H9 (cell line): ENCODE measurements at regions not wholly inside any gene's neighbourhood (a gene's known extent, or its start where the extent isn't known, plus 50 kb on each side); places are given as distances from the start of the nearest gene placed in this dataset.

Experiments
- DNase-seq: peaks from one replicate; pipeline ENCODE4 v3.0.0-alpha.2; 2017
- H2AFZ ChIP-seq: one replicate; pipeline ENCODE4 v1.6.1; 2013; ENCODE audit warnings: mild to moderate bottlenecking, low read length, control low read depth, moderate library complexity
- H2AK5ac ChIP-seq: 2 replicates; pipeline ENCODE4 v1.6.1; 2013; ENCODE audit warnings: low read length, control low read depth, mixed read lengths; ENCODE audit not compliant: insufficient read length
- H2BK120ac ChIP-seq: one replicate; pipeline ENCODE4 v1.6.1; 2013; ENCODE audit warnings: low read depth, mild to moderate bottlenecking, low read length, control low read depth, inconsistent platforms; ENCODE audit not compliant: poor library complexity, severe bottlenecking
- H2BK12ac ChIP-seq: 2 replicates; pipeline ENCODE4 v1.6.1; 2013; ENCODE audit warnings: low read length, control low read depth, mixed read lengths, low read depth; ENCODE audit not compliant: insufficient read length
- H2BK15ac ChIP-seq: 2 replicates; pipeline ENCODE4 v1.6.1; 2013; ENCODE audit warnings: low read depth, low read length, control low read depth
- H2BK20ac ChIP-seq: one replicate; pipeline ENCODE4 v1.6.1; 2013; ENCODE audit warnings: low read depth, mild to moderate bottlenecking, low read length, control low read depth, inconsistent platforms; ENCODE audit not compliant: poor library complexity, severe bottlenecking
- H2BK5ac ChIP-seq: 2 replicates; pipeline ENCODE4 v1.6.1; 2013; ENCODE audit warnings: low read length, control low read depth, mixed read lengths; ENCODE audit not compliant: insufficient read length
- H3K14ac ChIP-seq: 2 replicates; pipeline ENCODE4 v1.6.1; 2013; ENCODE audit warnings: low read length, control low read depth; ENCODE audit not compliant: insufficient read depth
- H3K18ac ChIP-seq: 2 replicates; pipeline ENCODE4 v1.6.1; 2013; ENCODE audit warnings: low read depth, mild to moderate bottlenecking, mixed read lengths, low read length, control low read depth; ENCODE audit not compliant: insufficient read length
- H3K23ac ChIP-seq: 2 replicates; pipeline ENCODE4 v1.6.1; 2013; ENCODE audit warnings: low read length, control low read depth, mixed read lengths, low read depth; ENCODE audit not compliant: insufficient read length
- H3K23me2 ChIP-seq: 2 replicates; pipeline ENCODE4 v1.6.1; 2013; ENCODE audit warnings: low read depth, mild to moderate bottlenecking, mixed read lengths, low read length, control low read depth; ENCODE audit not compliant: insufficient read length, poor library complexity, severe bottlenecking
- H3K27ac ChIP-seq: 2 replicates; pipeline ENCODE4 v1.5.1; 2013; ENCODE audit warnings: low read length, control low read depth, mixed read lengths, low read depth; ENCODE audit not compliant: insufficient read length
- H3K27me3 ChIP-seq: 2 replicates; pipeline ENCODE4 v1.6.1; 2013; ENCODE audit warnings: low read length, control low read depth, inconsistent platforms; ENCODE audit not compliant: insufficient read depth
- H3K4ac ChIP-seq: 2 replicates; pipeline ENCODE4 v1.6.1; 2013; ENCODE audit warnings: low read depth, mild to moderate bottlenecking, control low read depth, inconsistent platforms, low read length, moderate library complexity
- H3K4me1 ChIP-seq: 2 replicates; pipeline ENCODE4 v1.6.1; 2013; ENCODE audit warnings: low read length, control low read depth, inconsistent platforms; ENCODE audit not compliant: insufficient read depth
- H3K4me2 ChIP-seq: 2 replicates; pipeline ENCODE4 v1.6.1; 2013; ENCODE audit warnings: low read length, control low read depth, mixed read lengths; ENCODE audit not compliant: insufficient read length, insufficient read depth
- H3K56ac ChIP-seq: 2 replicates; pipeline ENCODE4 v1.6.1; 2013; ENCODE audit warnings: low read depth, mild to moderate bottlenecking, mixed read lengths, low read length, control low read depth; ENCODE audit not compliant: insufficient read length
- H3K79me1 ChIP-seq: 2 replicates; pipeline ENCODE4 v1.6.1; 2013; ENCODE audit warnings: low read depth, mild to moderate bottlenecking, moderate library complexity, low read length, control low read depth, inconsistent platforms; ENCODE audit not compliant: insufficient read depth, poor library complexity, severe bottlenecking
- H3K79me2 ChIP-seq: 2 replicates; pipeline ENCODE4 v1.6.1; 2013; ENCODE audit warnings: low read length, control low read depth, inconsistent platforms; ENCODE audit not compliant: insufficient read depth
- H3K9ac ChIP-seq: 2 replicates; pipeline ENCODE4 v1.6.1; 2013; ENCODE audit warnings: low read length, control low read depth, mixed read lengths; ENCODE audit not compliant: insufficient read length; ENCODE audit errors: extremely low read depth
- H3K9me3 ChIP-seq: one replicate; pipeline ENCODE4 v1.6.1; 2013; ENCODE audit warnings: low read depth, low read length, inconsistent platforms; ENCODE audit not compliant: control insufficient read depth
- H3T11ph ChIP-seq: one replicate; pipeline ENCODE4 v1.6.1; 2013; ENCODE audit warnings: mild to moderate bottlenecking, low read length, control low read depth, inconsistent platforms
- H4K20me1 ChIP-seq: one replicate; pipeline ENCODE4 v1.6.1; 2013; ENCODE audit not compliant: control insufficient read depth, insufficient read length, insufficient read depth
- H4K5ac ChIP-seq: 2 replicates; pipeline ENCODE4 v1.6.1; 2013; ENCODE audit warnings: low read depth, mild to moderate bottlenecking, mixed read lengths, low read length, control low read depth; ENCODE audit not compliant: insufficient read length
- H4K8ac ChIP-seq: replicated peaks from 2 replicates; pipeline ENCODE4 v1.6.1; 2013; ENCODE audit warnings: low read length, control low read depth, mixed read lengths, low read depth; ENCODE audit not compliant: insufficient read length
- H4K91ac ChIP-seq: 2 replicates; pipeline ENCODE4 v1.6.1; 2013; ENCODE audit warnings: low read depth, mild to moderate bottlenecking, moderate library complexity, mixed read lengths, low read length, control low read depth; ENCODE audit not compliant: insufficient read length
- H3K27ac Mint-ChIP-seq, 3 experiments: 2 replicates in 2 of 3; 3 replicates in 1 of 3; pipeline ENCODE4 v1.8.0; 2020 to 2021; ENCODE audit warnings: mixed read lengths in 3 of 3, mild to moderate bottlenecking in 1 of 3, moderate library complexity in 1 of 3
- H3K27me3 Mint-ChIP-seq: 2 replicates; pipeline ENCODE4 v1.8.0; 2021; ENCODE audit warnings: low read depth, mild to moderate bottlenecking, moderate library complexity, mixed read lengths
- H3K36me3 Mint-ChIP-seq, 3 experiments: 2 replicates in 2 of 3; 3 replicates in 1 of 3; pipeline ENCODE4 v1.8.0; 2020 to 2021; ENCODE audit warnings: low read depth in 3 of 3, mixed read lengths in 3 of 3; ENCODE audit not compliant: insufficient read depth in 1 of 3
- H3K4me1 Mint-ChIP-seq, 2 experiments: 2 replicates each; pipeline ENCODE4 v1.8.0; 2020; ENCODE audit warnings: mixed read lengths in 2 of 2
- H3K4me3 Mint-ChIP-seq, 2 experiments: 2 replicates in 1 of 2; 3 replicates in 1 of 2; pipeline ENCODE4 v1.8.0; 2020 to 2021; ENCODE audit warnings: mild to moderate bottlenecking in 2 of 2, mixed read lengths in 2 of 2, moderate library complexity in 1 of 2
- H3K9me3 Mint-ChIP-seq, 2 experiments: 2 replicates in 1 of 2; 3 replicates in 1 of 2; pipeline ENCODE4 v1.8.0; 2020; ENCODE audit warnings: mild to moderate bottlenecking in 2 of 2, mixed read lengths in 2 of 2, moderate library complexity in 1 of 2
- WGBS: extraction: QIAGEN DNeasy Blood & Tissue Kit; methylation state at CpG from one replicate; pipeline ENCODE4 v1.1.7; 2013; ENCODE audit warnings: missing lambda C conversion rate, low lambda C conversion rate, mixed read lengths; ENCODE audit not compliant: insufficient read length; ENCODE audit errors: extremely low coverage; 5-methylcytosine and 5-hydroxymethylcytosine counted together
- TF ChIP-seq, protein P1 (sequence below): fragments of 200-600 bp; sonication (generic); conservative IDR thresholded peaks from 3 replicates; pipeline ENCODE4 v1.8.0; 2021; ENCODE audit warnings: antibody characterized with exemption, mild to moderate bottlenecking

DNA sequence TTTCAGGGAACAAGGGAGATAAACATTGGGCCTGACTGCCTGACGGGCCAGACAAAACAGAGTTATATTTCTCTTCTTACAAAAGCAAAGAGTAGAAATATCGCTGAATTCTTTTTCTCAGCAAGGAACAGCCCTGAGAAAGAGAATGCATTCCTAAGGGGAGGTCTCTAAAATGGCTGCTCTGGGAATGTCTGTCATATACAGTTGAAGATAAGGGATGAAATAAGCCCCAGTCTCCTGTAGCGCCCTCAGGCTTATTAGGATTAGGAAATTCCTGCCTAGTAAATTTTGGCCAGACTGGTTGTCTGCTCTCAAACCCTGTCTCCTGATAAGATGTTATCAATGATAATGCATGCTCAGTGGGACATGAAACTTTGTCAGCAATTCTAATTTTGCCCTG is 134.9 kb upstream of the CNTNAP5 start:
- Histone ChIP-seq H4K5ac (no peak overlapping the region), H4K8ac (no peak overlapping the region), H2AFZ (no peak overlapping the region), H2AK5ac (no peak overlapping the region), H2BK120ac (no peak overlapping the region), H3K79me1 (no peaks in the 10 kb centered on the region), H3K56ac (no peak overlapping the region), H3K79me2 (no peaks in the 10 kb centered on the region), H3K27me3 (no peaks in the 10 kb centered on the region), H3T11ph (no peak overlapping the region), H3K23me2 (no peaks in the 10 kb centered on the region), H2BK5ac (no peak overlapping the region), H4K91ac (no peak overlapping the region), H3K4me2 (no peak overlapping the region), H3K27ac (no peak overlapping the region), H4K20me1 (no peaks in the 10 kb centered on the region), H3K4me1 (no peaks in the 10 kb centered on the region), H3K23ac (no peak overlapping the region), H3K9ac (no peak overlapping the region), H2BK12ac (no peak overlapping the region), H3K9me3 (no peaks in the 10 kb centered on the region), H3K18ac (no peak overlapping the region), H3K14ac (no peak overlapping the region), H2BK15ac (no peak overlapping the region), H3K4ac (no peak overlapping the region), H2BK20ac (no peak overlapping the region)
- no peaks in the 10 kb centered on the region for H3K4me1 Mint-ChIP-seq
- no peak for DNase-seq
- H3K9me3 Mint-ChIP-seq: peaks cover 38% of the 10 kb centered on the region in 2 experiments
- WGBS: no CpG with 5 or more reads among the region's 3 CpGs
- TF ChIP-seq, protein P1, sequence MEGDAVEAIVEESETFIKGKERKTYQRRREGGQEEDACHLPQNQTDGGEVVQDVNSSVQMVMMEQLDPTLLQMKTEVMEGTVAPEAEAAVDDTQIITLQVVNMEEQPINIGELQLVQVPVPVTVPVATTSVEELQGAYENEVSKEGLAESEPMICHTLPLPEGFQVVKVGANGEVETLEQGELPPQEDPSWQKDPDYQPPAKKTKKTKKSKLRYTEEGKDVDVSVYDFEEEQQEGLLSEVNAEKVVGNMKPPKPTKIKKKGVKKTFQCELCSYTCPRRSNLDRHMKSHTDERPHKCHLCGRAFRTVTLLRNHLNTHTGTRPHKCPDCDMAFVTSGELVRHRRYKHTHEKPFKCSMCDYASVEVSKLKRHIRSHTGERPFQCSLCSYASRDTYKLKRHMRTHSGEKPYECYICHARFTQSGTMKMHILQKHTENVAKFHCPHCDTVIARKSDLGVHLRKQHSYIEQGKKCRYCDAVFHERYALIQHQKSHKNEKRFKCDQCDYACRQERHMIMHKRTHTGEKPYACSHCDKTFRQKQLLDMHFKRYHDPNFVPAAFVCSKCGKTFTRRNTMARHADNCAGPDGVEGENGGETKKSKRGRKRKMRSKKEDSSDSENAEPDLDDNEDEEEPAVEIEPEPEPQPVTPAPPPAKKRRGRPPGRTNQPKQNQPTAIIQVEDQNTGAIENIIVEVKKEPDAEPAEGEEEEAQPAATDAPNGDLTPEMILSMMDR: no peak
- no peak overlapping the region for H3K4me3 Mint-ChIP-seq
- no peak overlapping the region for H3K27ac Mint-ChIP-seq
- H3K36me3 Mint-ChIP-seq: peaks cover 3 to 41% (median 17%) of the 10 kb centered on the region in 3 experiments
- H3K27me3 Mint-ChIP-seq: no peaks in the 10 kb centered on the region
